ENCODE measurements at regions not wholly inside any gene's neighbourhood (a gene's known extent, or its start where the extent isn't known, plus 50 kb on each side); places are given as distances from the start of the nearest gene placed in this dataset.

DNA sequence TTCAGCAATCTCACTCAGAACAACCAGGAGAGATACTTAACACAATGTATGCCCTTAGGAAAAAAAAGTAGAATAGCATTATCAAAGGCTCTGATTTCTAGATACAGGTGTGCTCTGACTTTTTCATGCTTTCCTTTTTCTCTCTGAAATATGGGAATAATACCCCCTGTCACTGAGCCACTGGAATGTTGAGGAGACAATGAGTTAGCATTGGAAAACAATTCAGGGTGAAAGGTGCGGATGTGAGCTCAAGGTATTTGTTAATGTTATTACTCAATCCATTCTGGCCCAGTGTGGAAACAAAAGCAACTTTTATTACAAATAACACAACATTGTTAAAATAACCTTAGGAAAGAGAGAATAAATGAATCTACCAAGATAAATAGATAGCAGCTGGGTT is 228.0 kb downstream of the IKZF2 start:
- H3K4me1 ChIP-seq (ENCODE audit: control insufficient read depth, insufficient read depth, low read length, poor library complexity, severe bottlenecking) = no peaks in the 10 kb centered on the region
- H3K27me3 ChIP-seq (ENCODE audit: control insufficient read depth, insufficient read depth, low read length) = no peaks in the 10 kb centered on the region
- H3K27ac ChIP-seq (ENCODE audit: insufficient read depth, low read length, poor library complexity, severe bottlenecking) = no peak overlapping the region
- ATAC-seq (ENCODE audit: low read depth in 2 of 2) = no peak
- no peaks in the 10 kb centered on the region for H3K27me3 Mint-ChIP-seq
- no peak for DNase-seq
- peaks cover 0 to 3% (median 0%) of the 10 kb centered on the region in 7 donors for H3K9me3 Mint-ChIP-seq
- no peak overlapping the region for H3K4me3 Mint-ChIP-seq
- H3K9me3 ChIP-seq (ENCODE audit: control insufficient read depth in 2 of 2, low read length in 2 of 2) = no peaks in the 10 kb centered on the region
- no peak overlapping the region for H3K27ac Mint-ChIP-seq
- H3K4me3 ChIP-seq (ENCODE audit: low read depth, low read length) = no peak overlapping the region
- H3K36me3 ChIP-seq (ENCODE audit: control insufficient read depth, insufficient read depth, low read length) = peaks cover 11% of the 10 kb centered on the region
- H3K4me1 Mint-ChIP-seq = peaks cover 4 to 11% (median 6%) of the 10 kb centered on the region in 4 donors
- H3K36me3 Mint-ChIP-seq = peaks cover 27% of the 10 kb centered on the region

DNA sequence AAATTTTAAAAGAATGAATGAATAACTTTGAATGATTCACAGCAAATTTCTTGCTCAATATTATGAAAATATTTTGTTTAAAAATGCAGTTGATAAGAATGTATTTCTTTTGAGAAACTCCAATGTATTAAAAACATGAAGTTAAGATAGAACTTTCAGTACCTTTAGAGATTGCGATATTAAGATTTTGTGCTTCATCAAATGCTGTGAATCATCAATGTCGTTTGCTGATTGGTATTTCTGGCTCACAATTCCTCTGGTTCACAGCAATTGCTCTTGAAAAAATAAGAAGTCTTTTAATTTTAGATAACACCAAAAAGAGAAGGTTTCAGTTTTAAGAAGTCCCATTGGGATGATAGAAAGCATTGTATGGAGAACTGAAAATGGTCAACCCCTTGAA is 228.7 kb downstream of the IKZF2 start:
- H3K4me1 ChIP-seq (ENCODE audit: control insufficient read depth, insufficient read depth, low read length, poor library complexity, severe bottlenecking) = no peaks in the 10 kb centered on the region
- Mint-ChIP-seq H3K27ac (no peak overlapping the region), H3K4me3 (no peak overlapping the region), H3K4me1 (peaks cover 0 to 12% (median 3%) of the 10 kb centered on the region in 4 donors), H3K36me3 (peaks cover 27% of the 10 kb centered on the region), H3K27me3 (no peaks in the 10 kb centered on the region), H3K9me3 (peaks cover 0 to 3% (median 0%) of the 10 kb centered on the region in 7 donors)
- no peaks in the 10 kb centered on the region for H3K9me3 ChIP-seq (ENCODE audit: control insufficient read depth in 2 of 2, low read length in 2 of 2)
- DNase-seq (no peak), ATAC-seq (ENCODE audit: low read depth in 2 of 2) (no peak)
- peaks cover 11% of the 10 kb centered on the region for H3K36me3 ChIP-seq (ENCODE audit: control insufficient read depth, insufficient read depth, low read length)
- no peak overlapping the region for H3K4me3 ChIP-seq (ENCODE audit: low read depth, low read length)
- no peak overlapping the region for H3K27ac ChIP-seq (ENCODE audit: insufficient read depth, low read length, poor library complexity, severe bottlenecking)
- H3K27me3 ChIP-seq (ENCODE audit: control insufficient read depth, insufficient read depth, low read length) = no peaks in the 10 kb centered on the region

DNA sequence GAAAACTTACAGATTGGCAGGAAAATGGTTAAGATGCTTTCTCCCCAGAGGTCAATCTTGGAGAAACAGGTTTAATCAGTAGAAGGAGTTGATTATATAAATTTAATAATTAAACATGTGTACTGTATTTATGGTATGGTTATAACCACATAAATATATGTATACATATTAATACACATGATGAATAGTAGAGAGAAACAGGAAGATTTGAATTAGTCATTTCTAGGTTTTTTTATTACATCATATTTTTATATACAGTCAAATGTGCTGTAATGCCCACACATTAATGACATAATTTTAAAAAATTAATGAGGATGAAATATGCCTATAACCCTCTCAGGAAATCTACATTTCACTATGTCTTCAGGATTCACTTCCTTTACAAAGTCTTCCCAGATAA is 229.7 kb downstream of the IKZF2 start:
- Mint-ChIP-seq H3K36me3 (peaks cover 27% of the 10 kb centered on the region), H3K27me3 (no peaks in the 10 kb centered on the region), H3K27ac (no peak overlapping the region), H3K4me3 (no peak overlapping the region), H3K4me1 (peaks cover 0 to 12% (median 2%) of the 10 kb centered on the region in 4 donors), H3K9me3 (peaks cover 0 to 3% (median 0%) of the 10 kb centered on the region in 7 donors)
- no peak for ATAC-seq (ENCODE audit: low read depth in 2 of 2)
- no peaks in the 10 kb centered on the region for H3K27me3 ChIP-seq (ENCODE audit: control insufficient read depth, insufficient read depth, low read length)
- H3K36me3 ChIP-seq (ENCODE audit: control insufficient read depth, insufficient read depth, low read length) = peaks cover 7% of the 10 kb centered on the region
- no peak overlapping the region for H3K27ac ChIP-seq (ENCODE audit: insufficient read depth, low read length, poor library complexity, severe bottlenecking)
- H3K4me1 ChIP-seq (ENCODE audit: control insufficient read depth, insufficient read depth, low read length, poor library complexity, severe bottlenecking) = no peaks in the 10 kb centered on the region
- DNase-seq = no peak
- no peaks in the 10 kb centered on the region for H3K9me3 ChIP-seq (ENCODE audit: control insufficient read depth in 2 of 2, low read length in 2 of 2)
- H3K4me3 ChIP-seq (ENCODE audit: low read depth, low read length) = no peak overlapping the region

DNA sequence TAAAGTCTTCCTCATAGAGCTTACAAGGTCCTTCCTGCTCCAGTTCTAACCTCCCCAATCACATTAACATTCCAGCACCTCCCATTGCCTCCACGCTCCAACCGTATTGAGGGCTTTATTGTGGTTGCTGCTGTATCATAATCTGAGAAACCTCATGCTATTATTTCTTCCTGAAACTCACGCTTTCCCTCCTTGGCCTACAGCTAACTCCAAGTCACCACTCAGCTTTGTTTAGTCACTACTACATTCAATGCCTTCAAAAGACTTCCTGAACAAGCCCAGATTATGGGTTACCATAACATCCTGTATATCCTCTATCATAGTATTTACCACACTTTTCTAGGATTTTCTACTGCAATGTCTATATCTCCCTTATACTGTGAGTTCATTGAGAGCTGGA is 230.4 kb downstream of the IKZF2 start:
- peaks cover 4% of the 10 kb centered on the region for H3K36me3 ChIP-seq (ENCODE audit: control insufficient read depth, insufficient read depth, low read length)
- Mint-ChIP-seq H3K27me3 (no peaks in the 10 kb centered on the region), H3K27ac (peak overlapping the region in 2 of 3 donors; percentile 8 to 13), H3K4me3 (no peak overlapping the region), H3K36me3 (peaks cover 23% of the 10 kb centered on the region), H3K9me3 (peaks cover 0 to 3% (median 0%) of the 10 kb centered on the region in 7 donors), H3K4me1 (peaks cover 0 to 12% (median 5%) of the 10 kb centered on the region in 4 donors)
- no peaks in the 10 kb centered on the region for H3K27me3 ChIP-seq (ENCODE audit: control insufficient read depth, insufficient read depth, low read length)
- ATAC-seq (ENCODE audit: low read depth in 2 of 2) (no peak), DNase-seq (no peak)
- H3K4me3 ChIP-seq (ENCODE audit: low read depth, low read length) = no peak overlapping the region
- no peaks in the 10 kb centered on the region for H3K4me1 ChIP-seq (ENCODE audit: control insufficient read depth, insufficient read depth, low read length, poor library complexity, severe bottlenecking)
- H3K27ac ChIP-seq (ENCODE audit: insufficient read depth, low read length, poor library complexity, severe bottlenecking) = no peak overlapping the region
- H3K9me3 ChIP-seq (ENCODE audit: control insufficient read depth in 2 of 2, low read length in 2 of 2) = no peaks in the 10 kb centered on the region

DNA sequence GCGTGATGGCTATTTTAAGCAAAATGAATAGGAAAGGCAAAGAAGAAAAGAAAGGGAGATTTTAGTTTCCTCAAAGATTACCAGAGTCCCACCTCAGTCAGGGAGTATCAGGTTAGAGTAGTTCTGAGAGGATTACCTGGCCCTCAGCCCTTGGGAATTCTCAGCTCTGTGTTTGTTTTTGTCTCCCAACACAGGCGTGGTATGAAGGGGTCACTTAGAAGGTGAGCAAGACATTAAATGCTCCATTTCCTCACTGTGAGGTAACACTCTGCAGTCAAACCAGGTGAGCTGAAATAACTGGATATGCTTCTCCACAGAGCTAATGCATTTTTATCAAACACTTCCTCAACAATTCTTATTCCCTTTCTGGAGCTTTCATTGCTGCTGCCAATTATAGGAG is 232.2 kb downstream of the IKZF2 start:
- Mint-ChIP-seq H3K9me3 (peaks cover 0 to 2% (median 0%) of the 10 kb centered on the region in 7 donors), H3K4me1 (peaks cover 5 to 12% (median 5%) of the 10 kb centered on the region in 4 donors), H3K36me3 (peaks cover 27% of the 10 kb centered on the region), H3K4me3 (no peak overlapping the region), H3K27me3 (no peaks in the 10 kb centered on the region), H3K27ac (peak overlapping the region in 1 of 3 donors; percentile 6)
- H3K4me3 ChIP-seq (ENCODE audit: low read depth, low read length) = no peak overlapping the region
- H3K27me3 ChIP-seq (ENCODE audit: control insufficient read depth, insufficient read depth, low read length) = no peaks in the 10 kb centered on the region
- H3K27ac ChIP-seq (ENCODE audit: insufficient read depth, low read length, poor library complexity, severe bottlenecking) = no peak overlapping the region
- ATAC-seq (ENCODE audit: low read depth in 2 of 2) (no peak), DNase-seq (no peak)
- no peaks in the 10 kb centered on the region for H3K4me1 ChIP-seq (ENCODE audit: control insufficient read depth, insufficient read depth, low read length, poor library complexity, severe bottlenecking)
- H3K36me3 ChIP-seq (ENCODE audit: control insufficient read depth, insufficient read depth, low read length) = peaks cover 4% of the 10 kb centered on the region
- H3K9me3 ChIP-seq (ENCODE audit: control insufficient read depth in 2 of 2, low read length in 2 of 2) = no peaks in the 10 kb centered on the region

DNA sequence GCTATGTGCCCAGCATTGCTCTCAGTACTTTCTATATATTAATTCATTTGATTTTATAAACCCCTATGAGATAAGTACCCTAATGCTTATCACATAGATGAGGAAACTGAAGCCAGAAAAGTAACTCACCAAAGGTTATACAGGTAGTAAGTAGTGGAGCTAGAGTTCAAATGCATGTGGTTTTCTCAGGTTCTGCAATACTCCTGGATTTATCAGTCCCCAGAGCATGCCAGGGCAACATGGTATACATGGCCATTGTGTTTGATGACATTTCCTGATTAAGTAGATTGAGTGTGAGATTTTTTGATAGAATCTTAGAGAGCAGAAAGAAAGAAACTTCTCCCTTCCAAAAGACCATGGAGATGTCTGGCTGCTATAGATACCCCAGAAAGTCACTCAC is 233.1 kb downstream of the IKZF2 start:
- Mint-ChIP-seq H3K4me1 (peaks cover 5 to 12% (median 5%) of the 10 kb centered on the region in 4 donors), H3K4me3 (no peak overlapping the region), H3K27me3 (no peaks in the 10 kb centered on the region), H3K27ac (no peak overlapping the region), H3K9me3 (no peaks in the 10 kb centered on the region), H3K36me3 (peaks cover 22% of the 10 kb centered on the region)
- ATAC-seq (ENCODE audit: low read depth in 2 of 2) (no peak), DNase-seq (no peak)
- no peaks in the 10 kb centered on the region for H3K4me1 ChIP-seq (ENCODE audit: control insufficient read depth, insufficient read depth, low read length, poor library complexity, severe bottlenecking)
- H3K27me3 ChIP-seq (ENCODE audit: control insufficient read depth, insufficient read depth, low read length) = no peaks in the 10 kb centered on the region
- peaks cover 4% of the 10 kb centered on the region for H3K36me3 ChIP-seq (ENCODE audit: control insufficient read depth, insufficient read depth, low read length)
- H3K9me3 ChIP-seq (ENCODE audit: control insufficient read depth in 2 of 2, low read length in 2 of 2) = no peaks in the 10 kb centered on the region
- H3K4me3 ChIP-seq (ENCODE audit: low read depth, low read length) = no peak overlapping the region
- H3K27ac ChIP-seq (ENCODE audit: insufficient read depth, low read length, poor library complexity, severe bottlenecking) = no peak overlapping the region

DNA sequence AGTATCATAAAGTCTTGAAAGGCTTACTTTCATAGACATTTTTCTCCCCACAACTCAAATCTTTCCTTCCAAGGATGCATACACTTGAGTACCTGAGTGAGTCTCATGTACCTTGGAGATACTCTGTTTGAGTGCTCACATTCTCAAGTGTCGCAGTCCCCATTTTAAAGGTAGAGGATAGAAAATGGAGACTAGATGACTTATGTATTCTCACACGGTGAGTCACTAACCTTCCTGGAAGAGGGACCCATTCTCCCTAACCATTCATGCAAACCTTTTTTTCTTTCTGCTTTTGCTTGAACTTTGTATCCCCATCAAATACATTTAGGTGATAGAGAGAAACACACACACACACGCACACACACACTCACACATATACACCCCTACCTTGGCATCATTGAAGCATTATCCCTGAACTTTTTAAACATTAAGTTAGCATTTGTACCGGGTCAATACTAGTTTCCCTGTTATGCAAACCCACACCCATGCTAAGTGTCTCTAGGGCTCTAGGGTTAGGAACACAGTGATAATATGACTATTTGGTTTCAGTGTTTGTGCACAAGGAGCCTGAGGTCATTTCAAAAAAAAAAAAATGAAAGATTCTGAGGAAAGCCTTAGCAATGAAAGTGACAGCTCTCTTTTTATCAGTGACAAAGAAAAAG is 236.2 kb downstream of the IKZF2 start:
- no peak overlapping the region for H3K27ac ChIP-seq (ENCODE audit: insufficient read depth, low read length, poor library complexity, severe bottlenecking)
- ATAC-seq (ENCODE audit: low read depth in 2 of 2) (no peak), DNase-seq (no peak)
- H3K36me3 ChIP-seq (ENCODE audit: control insufficient read depth, insufficient read depth, low read length) = no peaks in the 10 kb centered on the region
- H3K4me3 ChIP-seq (ENCODE audit: low read depth, low read length) = no peak overlapping the region
- no peaks in the 10 kb centered on the region for H3K4me1 ChIP-seq (ENCODE audit: control insufficient read depth, insufficient read depth, low read length, poor library complexity, severe bottlenecking)
- Mint-ChIP-seq H3K36me3 (peaks cover 21% of the 10 kb centered on the region), H3K27ac (peak overlapping the region in 2 of 3 donors; percentile 4 to 52), H3K4me3 (peak overlapping the region in 1 of 4 donors; percentile 4), H3K9me3 (no peaks in the 10 kb centered on the region), H3K27me3 (no peaks in the 10 kb centered on the region), H3K4me1 (peaks cover 3 to 6% (median 4%) of the 10 kb centered on the region in 4 donors)
- no peaks in the 10 kb centered on the region for H3K9me3 ChIP-seq (ENCODE audit: control insufficient read depth in 2 of 2, low read length in 2 of 2)
- no peaks in the 10 kb centered on the region for H3K27me3 ChIP-seq (ENCODE audit: control insufficient read depth, insufficient read depth, low read length)

DNA sequence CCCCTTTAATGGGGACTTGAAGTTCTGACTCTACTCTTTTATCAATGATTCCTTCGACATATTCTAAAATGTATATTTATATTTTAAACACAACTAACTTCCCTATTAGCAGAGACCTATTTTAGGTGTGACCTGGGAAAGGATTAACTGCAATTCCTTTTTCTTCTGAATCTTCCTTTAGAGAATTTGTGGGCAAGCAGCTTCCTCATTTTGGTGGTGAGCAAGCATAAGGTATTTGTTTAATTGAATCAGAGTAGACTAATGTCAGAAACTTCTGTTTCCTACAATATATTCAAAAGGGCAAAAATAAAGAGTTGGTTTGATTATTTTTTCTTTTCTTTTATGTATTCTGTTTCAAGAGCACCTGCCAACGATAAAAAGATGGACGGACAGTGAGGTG is 237.0 kb downstream of the IKZF2 start:
- no peaks in the 10 kb centered on the region for H3K27me3 Mint-ChIP-seq
- Histone ChIP-seq H3K9me3 (ENCODE audit: control insufficient read depth in 2 of 2, low read length in 2 of 2) (no peaks in the 10 kb centered on the region), H3K4me1 (ENCODE audit: control insufficient read depth, insufficient read depth, low read length, poor library complexity, severe bottlenecking) (no peaks in the 10 kb centered on the region), H3K27ac (ENCODE audit: insufficient read depth, low read length, poor library complexity, severe bottlenecking) (no peak overlapping the region), H3K36me3 (ENCODE audit: control insufficient read depth, insufficient read depth, low read length) (no peaks in the 10 kb centered on the region), H3K4me3 (ENCODE audit: low read depth, low read length) (no peak overlapping the region), H3K27me3 (ENCODE audit: control insufficient read depth, insufficient read depth, low read length) (no peaks in the 10 kb centered on the region)
- peaks cover 29% of the 10 kb centered on the region for H3K36me3 Mint-ChIP-seq
- H3K9me3 Mint-ChIP-seq = peaks cover 0 to 5% (median 0%) of the 10 kb centered on the region in 7 donors
- DNase-seq (no peak), ATAC-seq (ENCODE audit: low read depth in 2 of 2) (no peak)
- H3K4me3 Mint-ChIP-seq = no peak overlapping the region
- no peak overlapping the region for H3K27ac Mint-ChIP-seq
- H3K4me1 Mint-ChIP-seq = peaks cover 3 to 10% (median 4%) of the 10 kb centered on the region in 4 donors

Measured in CD4-positive, CD25-positive, alpha-beta regulatory T cell (primary cell).